ENCODE measurements at regions not wholly inside any gene's neighbourhood (a gene's known extent, or its start where the extent isn't known, plus 50 kb on each side); places are given as distances from the start of the nearest gene placed in this dataset.
A peak's percentile ranks its signal among the peaks of the same experiment; 100 is the strongest.

DNA sequence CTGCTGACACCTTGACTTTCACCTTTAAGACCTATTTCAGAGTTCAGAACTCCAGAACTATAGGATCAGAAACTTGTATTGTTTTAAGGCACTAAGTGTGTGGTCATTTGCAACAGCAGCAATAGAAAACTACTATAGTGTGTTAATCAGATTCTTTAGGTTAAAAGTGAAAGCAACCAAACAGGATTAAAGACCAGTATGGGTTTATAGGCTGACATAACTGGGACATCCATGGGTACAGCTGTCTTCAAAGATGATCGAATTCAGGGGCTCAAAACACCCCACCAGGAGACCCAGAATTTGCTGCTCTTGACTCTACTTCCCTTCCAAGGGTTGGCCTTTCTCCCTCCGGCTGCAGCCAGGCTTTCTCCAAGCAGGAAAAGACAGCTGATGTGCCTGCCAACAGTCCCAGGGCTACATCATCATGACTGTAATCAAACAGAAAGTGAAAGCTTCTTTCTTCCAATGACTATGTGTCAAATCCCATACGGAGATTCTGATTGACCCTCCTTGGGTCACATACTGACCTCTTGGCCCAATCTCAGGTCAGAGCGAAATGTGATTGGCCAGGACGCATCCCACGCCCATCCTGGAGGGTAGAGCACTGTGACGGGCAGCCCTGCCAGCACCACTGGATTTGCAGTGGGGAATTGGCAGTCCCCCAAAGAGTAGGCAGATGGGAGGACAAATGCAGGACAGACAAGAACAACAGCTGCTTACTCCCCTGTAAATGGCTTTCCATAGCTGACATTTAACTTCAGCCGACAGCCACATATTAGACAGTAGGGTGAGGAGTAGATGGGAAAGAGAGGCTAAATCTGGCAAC, 51.4 kb upstream of the RNF7 start:
- H3K4me3 ChIP-seq (ENCODE audit: low read depth, low read length): peak overlapping the region; percentile 48
- peak; percentile 62 for DNase-seq (ENCODE audit: low read depth)
- no peak for TF ChIP-seq CTCF (conservative IDR thresholded peaks at IDR 0.05; ENCODE audit: low read depth, low read length)
